GM18909 (cell line): ENCODE measurements at regions not wholly inside any gene's neighbourhood (a gene's known extent, or its start where the extent isn't known, plus 50 kb on each side); places are given as distances from the start of the nearest gene placed in this dataset.
A peak's percentile ranks its signal among the peaks of the same experiment; 100 is the strongest.
"Not testable (repeated sequence)": the region's sequence is repeated elsewhere in the genome, so short reads cannot be mapped to it uniquely, and the experiment has no call there.

Source experiments
- ATAC-seq: cut with Tn5 transposase; IDR thresholded peaks from one replicate; pipeline ENCODE4 v1.9.1; 2021; ENCODE audit warnings: mild to moderate bottlenecking; ENCODE audit not compliant: unreplicated experiment, poor library complexity

DNA sequence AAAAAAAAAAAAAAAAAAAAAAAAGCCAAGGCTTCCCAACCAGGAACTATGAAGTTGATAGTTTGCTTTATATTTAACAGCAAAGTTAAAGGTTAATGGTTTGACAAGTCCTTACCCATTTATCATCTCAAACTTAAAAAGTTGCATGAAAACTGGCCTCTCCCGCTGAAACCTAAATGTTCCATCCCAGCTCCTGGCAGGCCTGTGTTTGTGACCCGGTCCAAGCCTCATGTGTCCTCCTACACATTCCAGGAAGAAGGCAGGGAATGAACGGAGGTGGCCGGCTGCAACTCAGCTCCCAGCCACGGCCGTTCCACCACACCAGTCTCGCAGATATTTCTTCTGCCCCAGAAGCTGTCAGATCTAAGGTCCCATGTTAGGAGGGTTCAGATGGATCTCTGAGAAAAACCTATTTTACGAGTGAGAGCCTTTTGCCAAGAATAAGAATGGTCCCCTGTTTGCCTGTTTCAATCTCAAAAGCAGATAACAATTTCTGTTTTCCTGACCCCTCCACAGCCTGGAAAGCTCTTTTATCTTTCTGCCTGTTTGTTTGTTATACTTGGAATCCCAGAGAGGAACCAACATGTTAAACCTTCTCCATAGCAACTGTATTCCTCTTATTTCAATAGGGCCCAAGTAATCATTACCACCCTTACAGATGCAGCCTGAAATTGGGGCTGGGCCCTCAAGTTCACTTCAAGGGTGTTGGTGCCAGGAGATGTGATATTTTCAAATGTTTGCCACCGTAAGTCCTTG, 56.5 kb downstream of the KCTD12 start:
- ATAC-seq, result no peak

DNA sequence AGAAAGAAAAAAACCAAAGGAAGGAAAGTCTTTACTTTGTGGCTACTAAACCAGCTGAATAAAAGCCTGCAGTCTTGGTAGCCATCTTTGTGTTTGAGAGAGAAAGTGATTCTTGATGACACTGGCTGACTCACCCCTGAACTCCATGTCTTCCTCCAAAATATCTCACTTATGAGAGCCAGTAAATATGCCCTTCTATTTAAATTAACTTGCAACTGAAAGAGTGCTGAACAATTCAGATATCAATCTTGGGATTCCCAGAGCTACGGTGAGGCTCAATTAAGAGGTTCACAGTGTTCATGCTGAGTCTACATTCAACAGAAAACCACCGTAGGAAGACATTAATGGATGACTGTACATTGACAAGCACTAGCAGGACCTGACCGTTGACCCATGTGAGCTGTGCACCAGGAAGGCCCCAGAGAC, 57.9 kb downstream of the KCTD12 start:
- peak; percentile 50 for ATAC-seq

DNA sequence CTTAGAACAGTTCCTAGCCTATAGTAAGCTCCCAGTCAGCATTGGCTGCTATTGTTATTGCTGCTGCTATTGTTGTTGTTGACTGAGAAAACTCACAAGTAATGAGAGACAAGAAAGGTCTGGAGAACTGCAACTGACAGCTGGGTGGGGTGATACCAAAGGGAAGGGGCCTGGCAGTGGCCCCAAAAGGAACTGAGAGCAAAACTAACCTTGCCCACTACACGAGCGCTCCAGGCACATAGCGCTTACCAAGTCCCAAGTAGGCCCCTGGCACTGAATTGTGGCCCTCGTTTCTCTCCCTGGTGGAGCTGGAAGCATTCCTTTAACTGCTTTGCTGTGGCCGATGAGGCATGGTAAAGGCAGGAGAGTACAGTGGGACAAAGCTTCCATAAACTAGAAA, 59.7 kb downstream of the KCTD12 start:
- ATAC-seq, result no peak

DNA sequence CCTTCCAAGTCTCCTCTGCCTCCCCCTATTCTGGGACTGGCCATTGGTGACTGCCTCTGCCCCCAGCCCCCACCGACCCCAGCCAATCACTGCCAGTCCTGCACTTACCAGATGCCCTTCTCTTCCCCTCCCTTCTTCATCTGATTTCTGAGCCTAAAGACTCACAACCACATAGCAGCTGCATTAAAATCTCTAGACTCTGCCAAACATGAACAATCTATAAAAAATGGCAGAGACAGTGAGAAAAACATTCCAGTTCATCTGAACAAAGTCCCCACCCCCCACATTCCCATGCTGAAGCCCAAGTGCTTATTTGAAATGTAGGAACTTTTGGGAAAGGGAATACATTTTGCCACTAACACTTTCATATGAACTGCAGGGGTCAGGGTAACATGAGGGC, 60.8 kb downstream of the KCTD12 start:
- ATAC-seq, result no peak

DNA sequence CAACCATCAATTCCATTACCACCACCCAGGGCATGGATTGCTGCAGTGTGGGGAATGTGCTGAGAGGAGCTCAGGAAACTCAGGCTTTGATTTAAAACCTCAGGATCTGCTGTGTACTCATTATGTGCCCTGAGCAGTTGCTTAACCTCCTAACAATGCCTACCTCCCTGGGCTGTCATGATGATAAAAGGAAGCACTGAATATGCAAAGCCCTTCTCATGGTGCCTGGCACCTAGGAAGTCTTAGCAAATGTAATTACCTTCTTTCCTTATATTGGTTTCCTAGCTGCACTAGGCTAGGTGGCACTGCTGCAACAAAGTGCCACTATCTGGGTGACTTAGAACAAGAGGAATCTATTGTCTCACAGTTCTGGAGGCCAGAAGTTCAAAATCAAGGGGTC, 62.2 kb downstream of the KCTD12 start:
- no peak for ATAC-seq

DNA sequence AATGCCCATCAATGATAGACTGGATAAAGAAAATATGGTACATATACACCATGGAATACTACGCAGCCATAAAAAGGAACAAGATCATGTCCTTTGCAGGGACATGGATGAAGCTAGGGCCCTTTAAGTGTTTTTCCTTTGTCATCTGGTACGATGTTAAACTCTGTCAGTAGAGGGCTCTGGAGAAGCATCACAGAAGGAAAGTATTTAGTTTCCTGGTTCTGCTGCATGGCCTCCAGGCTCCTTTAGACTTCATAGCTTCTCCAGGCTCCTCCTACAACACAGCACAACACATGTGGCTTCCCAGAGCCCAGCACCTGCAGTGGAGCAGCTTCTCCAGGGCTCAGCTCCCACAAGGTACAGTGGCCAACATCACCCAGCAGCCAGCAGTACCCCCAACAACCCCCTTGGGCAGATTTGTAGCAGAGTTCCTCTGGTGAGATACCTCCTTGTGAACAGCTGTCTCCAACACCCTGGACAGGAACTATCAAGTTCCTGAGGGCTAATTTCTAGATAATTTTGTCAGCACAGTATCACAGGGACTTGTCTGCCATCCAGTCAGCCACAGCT, 63.4 kb downstream of the KCTD12 start:
- peak; percentile 54 for ATAC-seq

DNA sequence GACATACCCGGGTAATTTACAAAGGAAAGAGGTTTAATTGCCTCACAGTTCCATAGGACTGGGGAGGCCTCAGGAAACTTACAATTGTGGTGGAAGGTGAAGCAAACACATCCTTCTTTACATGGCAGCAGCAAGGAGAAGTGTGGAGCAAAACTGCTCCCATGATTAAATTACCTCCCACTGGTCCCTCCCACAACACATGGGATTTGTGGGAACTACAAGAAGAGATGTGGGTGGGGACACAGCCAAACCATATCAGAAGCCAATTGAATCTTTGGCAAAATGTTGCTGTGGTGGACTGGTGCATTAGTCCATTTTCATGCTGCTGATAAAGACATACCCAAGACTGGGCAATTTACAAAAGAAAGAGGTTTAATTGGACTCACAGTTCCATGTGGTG, 65.0 kb downstream of the KCTD12 start:
- ATAC-seq, result not testable (repeated sequence)

DNA sequence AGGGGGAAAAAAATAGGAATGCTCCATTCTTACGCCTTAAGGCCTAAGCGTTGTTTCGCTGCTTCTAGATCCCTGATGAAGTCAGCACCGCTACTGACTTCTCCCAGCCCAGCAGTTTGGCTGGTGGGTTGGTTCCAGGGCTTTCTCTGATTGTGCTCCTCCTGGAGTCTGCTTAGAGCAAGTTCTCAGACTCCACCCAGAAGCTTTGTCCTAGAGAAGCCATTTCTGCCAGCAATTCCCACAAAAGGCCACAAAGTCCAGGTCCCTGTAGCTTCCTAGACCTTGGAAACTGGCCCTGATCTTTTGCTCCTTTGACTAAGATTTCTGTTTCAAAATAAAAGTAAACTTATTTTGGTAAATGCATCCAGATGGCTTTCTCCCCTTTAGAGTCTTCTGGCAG, 65.4 kb downstream of the KCTD12 start:
- no peak for ATAC-seq

DNA sequence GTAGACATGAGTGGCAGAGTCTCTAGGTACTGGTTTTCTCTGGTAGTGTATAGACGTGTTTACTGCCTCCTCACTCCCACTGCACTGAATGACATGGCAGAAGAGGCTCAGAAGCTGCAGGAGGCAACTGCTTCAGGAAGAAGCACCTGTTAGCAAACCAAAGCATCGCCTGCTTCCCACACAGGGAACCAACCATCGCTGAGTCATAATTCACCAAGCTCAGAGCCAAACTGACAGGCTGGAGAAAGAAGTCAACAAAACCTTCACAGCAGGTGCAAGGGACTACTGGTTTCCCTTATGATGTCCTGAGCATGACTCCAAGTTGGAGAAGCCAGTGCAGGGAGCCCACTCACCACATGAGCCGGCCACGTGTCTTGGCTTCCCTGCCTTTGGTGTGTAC, 69.8 kb downstream of the KCTD12 start:
- ATAC-seq, result peak; percentile 39

DNA sequence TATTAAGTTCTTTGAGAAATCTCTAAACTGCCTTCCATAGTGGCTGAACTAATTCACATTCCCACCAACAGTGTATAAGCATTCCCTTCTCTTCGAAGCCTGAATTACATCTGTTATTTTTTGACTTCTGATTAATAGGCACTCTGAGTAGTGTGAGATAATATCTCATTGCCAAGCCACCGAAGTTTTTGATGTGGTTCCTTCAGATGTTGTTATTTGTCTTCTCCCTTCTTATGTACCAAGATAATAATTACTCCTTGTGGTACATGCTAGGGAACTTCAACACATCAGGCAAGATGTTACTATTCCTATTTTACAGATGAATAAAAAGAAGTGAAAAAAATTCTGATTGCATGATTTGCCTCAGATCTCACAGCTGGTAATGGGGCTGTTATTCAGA, 70.9 kb downstream of the KCTD12 start:
- ATAC-seq, result no peak

DNA sequence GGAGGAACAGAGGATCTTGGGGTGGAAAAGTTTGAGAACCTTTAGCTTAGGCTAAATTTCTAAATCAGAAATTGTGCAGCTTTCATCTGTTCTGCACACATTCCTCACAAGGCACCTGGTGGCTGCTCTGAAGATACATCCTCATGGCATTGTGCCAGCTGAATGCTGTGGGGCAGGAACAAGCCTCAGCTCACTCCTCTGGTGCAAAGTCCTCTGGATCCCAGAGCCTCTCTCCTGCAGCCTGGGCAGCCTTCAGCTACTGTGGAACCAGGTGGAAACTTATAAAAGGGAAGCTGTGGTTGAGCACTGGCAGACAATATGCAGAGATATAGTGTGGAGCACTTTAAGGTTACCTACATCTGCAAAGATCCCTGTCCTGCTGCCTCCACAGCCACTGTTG, 72.3 kb downstream of the KCTD12 start:
- ATAC-seq, result no peak

DNA sequence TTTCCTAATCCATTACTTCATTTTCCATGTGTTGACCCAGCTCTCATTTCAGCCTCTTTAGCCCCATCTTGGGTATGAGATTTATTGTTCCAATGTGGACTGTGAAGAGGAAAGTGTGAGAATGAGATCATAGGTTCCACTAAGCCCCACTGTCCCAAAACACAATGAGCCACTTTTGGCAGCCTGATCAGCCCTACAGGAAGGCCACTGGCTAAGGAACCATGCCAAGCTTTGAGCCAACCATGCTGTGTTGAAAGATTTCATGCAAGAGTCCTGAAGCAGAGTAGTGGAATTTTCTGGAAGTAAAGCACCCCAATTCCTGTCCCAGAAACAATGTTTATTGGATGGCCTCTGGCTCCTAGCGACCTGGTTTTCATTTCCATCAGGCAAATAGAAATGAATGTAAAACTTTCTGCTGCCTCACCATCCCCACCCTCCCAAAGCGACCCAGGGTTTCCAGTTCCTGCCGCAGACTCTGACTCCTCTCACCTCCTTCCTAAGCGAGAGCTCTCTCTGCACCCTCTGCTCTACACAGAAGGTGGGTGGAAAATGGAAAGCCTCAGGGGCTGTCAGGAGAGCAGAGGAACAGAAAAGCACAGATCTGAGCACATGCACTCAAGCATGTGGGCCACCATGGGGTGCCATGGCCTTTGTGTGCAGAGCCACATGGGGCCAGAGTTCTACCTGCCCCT, 73.1 kb downstream of the KCTD12 start:
- no peak for ATAC-seq

DNA sequence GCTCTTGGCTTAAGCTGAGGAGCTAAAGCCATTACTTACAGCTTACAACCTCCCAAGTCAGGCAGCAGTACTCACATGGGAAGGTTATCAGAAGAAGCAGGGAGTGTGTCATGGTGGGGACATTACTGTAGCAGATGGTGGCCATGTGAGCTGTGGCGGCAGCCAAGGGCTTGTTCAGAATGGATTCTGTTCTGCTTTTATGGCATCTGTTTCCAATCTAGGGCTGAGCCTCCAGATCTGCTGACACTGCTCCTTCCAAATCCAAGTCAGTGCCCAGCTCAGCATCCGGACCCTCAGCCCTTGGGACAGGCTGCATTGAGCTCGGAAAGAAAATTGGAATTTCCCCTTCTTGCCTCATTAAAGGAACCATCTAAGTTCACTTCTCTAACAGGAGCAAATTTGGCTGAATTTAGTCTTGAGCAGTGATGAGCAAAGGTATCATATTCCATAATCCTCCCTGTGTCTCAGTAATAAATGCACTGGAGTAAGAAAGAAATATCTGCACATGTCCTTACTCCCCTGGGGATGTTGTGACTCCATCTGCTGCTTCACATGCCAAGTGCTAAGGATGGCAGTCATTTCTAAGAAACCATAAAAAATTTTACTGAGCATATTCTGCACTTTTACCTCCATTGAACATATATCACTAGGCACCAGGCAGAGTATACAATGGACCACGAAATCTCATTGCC, 73.9 kb downstream of the KCTD12 start:
- ATAC-seq, result no peak

DNA sequence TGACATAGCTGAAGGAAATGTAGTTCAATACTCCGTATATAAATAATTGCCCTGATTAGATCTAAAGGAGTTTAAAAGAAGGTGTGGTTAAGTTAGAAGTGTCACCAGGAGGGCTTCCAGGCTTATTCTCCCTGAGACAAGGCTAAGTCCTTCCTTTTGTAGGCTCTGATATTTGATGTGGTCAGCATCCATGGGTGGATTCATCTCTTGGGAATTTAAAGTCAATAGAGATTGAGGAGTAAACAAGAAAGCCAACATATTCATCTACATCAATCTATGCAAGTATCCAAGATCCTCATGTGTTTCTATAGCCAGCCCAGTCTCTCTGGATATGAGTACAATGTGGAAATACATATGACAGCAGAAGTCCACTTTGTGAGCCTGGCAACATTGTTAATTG, 76.8 kb downstream of the KCTD12 start:
- ATAC-seq, result no peak

DNA sequence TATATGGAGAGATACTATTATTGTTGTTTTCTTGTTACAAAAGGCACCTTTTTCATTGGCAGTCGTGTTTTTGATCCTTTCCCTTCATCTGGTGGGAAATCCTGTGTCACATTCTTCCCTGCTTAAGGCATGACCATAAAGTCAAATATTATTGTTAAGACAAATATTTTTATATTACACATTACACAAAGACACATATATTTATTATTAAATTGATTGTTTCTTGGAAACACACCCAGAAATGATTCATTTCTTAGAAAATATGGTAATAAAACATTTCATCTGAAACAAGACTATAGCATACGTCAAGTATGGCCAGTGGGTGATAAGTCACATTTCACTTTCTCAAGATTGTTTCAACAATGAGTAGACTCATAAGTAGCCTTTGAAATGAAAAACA, 77.3 kb downstream of the KCTD12 start:
- ATAC-seq, result no peak

DNA sequence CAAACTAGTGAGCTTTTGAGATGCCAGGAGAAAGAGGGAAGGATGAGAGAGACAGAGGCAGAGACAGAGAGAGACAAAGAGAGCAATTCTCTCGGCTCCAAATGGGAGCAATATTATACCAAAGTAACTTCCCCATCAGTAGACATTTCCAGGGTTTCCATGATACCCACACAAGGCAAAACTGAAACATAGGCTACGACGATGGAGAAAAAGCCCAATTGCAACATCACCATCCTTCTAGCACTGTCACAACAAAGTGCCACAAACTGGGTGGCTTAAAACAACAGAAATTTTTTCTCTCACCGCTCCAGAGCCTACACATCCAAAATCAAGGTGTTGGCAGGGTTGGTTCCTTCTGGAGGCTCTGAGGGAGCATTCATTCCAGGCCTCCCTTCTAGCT, 81.4 kb downstream of the KCTD12 start:
- ATAC-seq, result no peak

DNA sequence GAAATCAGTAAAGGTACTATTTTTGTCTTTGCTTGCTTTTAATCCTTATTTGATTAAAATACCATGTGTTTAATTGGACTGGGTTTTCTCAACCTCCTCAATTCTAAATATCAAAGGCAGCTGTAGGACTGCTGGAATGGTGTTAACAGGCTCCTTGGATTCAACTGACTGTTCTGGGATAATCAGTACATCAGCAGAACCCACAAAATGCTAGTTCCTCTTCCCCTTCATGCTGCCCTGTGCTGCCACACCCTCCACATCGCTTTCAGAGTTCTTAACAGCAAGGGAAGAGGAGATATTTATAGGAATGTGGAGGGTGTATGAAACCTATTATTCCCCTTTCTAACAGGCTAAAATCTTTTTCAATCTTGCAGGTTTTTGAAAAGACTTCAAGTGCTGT, 82.4 kb downstream of the KCTD12 start:
- no peak for ATAC-seq

DNA sequence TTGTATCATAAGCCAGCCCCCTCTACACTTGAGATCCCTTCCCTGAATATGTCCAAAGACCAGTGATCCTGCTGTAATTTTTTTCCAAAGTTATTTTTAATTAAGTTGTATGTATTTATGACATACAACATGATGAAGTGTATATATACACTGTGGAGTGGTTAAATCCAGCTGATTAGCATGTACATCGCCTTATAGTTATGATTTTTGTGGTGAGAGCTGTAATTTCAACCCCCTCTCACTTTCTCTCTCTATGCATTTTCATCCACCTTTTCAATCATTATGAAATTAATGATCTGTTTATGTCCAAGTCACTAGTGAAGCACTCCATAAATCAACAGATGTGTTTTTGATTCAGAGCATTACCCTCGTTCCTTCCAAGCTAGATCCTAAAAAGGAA, 85.3 kb downstream of the KCTD12 start:
- no peak for ATAC-seq

DNA sequence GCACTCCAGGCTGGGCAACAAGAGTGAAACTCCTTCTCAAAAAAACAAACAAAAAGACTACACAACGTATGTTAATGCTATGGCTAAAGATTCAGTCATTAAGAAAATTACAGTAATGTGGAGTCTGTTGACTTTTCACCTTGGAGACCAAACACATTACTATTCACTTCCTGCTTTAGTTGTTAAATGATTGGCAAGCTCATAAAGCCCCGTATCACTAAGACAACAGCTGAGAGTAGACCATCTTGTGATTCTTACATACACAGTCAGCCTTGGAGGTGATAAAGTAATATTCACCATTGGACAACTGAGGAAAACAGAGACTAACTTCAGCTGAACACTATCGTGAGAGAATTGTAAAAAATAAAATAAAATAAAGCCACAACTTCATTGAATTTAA, 86.5 kb downstream of the KCTD12 start:
- no peak for ATAC-seq

DNA sequence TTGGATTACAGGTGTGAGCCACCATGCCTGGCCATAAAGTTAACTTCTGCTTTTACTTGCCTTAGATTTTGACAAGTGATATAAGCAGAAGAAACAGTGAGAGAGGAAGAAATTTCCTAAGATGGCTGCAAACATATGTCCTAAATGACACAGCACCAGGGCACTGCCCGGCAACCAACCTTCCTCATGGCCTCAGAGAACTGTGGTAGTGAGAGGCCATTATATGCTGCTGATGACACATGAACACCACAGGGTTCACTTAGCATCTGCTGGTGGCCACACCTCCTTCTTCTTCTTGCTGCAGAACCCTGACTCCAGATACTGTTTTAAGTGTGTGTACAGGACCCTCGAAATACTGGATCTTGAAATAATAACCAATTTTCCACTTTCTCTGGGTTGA, 88.2 kb downstream of the KCTD12 start:
- ATAC-seq, result no peak

DNA sequence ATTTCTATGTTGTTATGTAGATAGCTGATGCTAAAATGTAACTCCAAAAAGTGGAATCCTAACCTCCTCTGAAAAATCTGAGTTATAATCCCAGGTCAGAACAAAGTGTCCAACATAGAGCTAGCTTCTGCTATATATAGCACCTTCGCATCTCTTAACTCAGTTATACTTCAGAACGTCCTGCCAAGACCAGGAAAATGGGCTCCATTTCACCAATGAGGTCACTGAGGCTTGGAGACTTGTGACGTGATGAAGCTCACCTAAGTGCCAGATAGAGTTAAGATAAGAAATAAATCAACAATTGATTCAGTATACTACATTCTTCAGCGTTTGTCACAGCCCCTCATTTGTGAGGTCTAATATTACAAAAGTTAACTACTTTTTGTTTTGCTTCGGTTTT, 88.8 kb downstream of the KCTD12 start:
- ATAC-seq, result no peak
